Ishikawa (cell line): ENCODE measurements at regions not wholly inside any gene's neighbourhood (a gene's known extent, or its start where the extent isn't known, plus 50 kb on each side); places are given as distances from the start of the nearest gene placed in this dataset.

Experiments
- CEBPB ChIP-seq: IDR thresholded peaks from 2 replicates; pipeline ENCODE4 v1.6.1; 2012
- CREB1 ChIP-seq: IDR thresholded peaks from 2 replicates; pipeline ENCODE4 v1.6.1; 2012; ENCODE audit warnings: low read depth
- EGR1 ChIP-seq: IDR thresholded peaks from 2 replicates; pipeline ENCODE4 v1.6.1; 2012
- EP300 ChIP-seq: IDR thresholded peaks from 2 replicates; pipeline ENCODE4 v1.6.1; 2012; ENCODE audit warnings: borderline replicate concordance
- FOXM1 ChIP-seq: IDR thresholded peaks from 2 replicates; pipeline ENCODE4 v1.6.1; 2012; ENCODE audit warnings: low read depth, borderline replicate concordance
- NFIC ChIP-seq: IDR thresholded peaks from 2 replicates; pipeline ENCODE4 v1.6.1; 2012
- RAD21 ChIP-seq: IDR thresholded peaks from 2 replicates; pipeline ENCODE4 v1.6.1; 2012; ENCODE audit warnings: low read depth
- TAF1 ChIP-seq: IDR thresholded peaks from 2 replicates; pipeline ENCODE4 v1.6.1; 2012; ENCODE audit warnings: low read depth, mild to moderate bottlenecking
- TCF12 ChIP-seq: IDR thresholded peaks from 2 replicates; pipeline ENCODE4 v1.6.1; 2012; ENCODE audit warnings: low read depth
- TEAD4 ChIP-seq: IDR thresholded peaks from 2 replicates; pipeline ENCODE4 v1.6.1; 2012
- USF1 ChIP-seq: IDR thresholded peaks from 2 replicates; pipeline ENCODE4 v1.6.1; 2012
- YY1 ChIP-seq: IDR thresholded peaks from 2 replicates; pipeline ENCODE4 v1.6.1; 2012; ENCODE audit warnings: low read depth
- ZBTB7A ChIP-seq: IDR thresholded peaks from 2 replicates; pipeline ENCODE4 v1.6.1; 2012; ENCODE audit warnings: low read depth
- TF ChIP-seq, protein P1 (sequence below): IDR thresholded peaks from 2 replicates; pipeline ENCODE4 v1.6.1; 2012; ENCODE audit warnings: low read depth, mild to moderate bottlenecking
- TF ChIP-seq, protein P2 (sequence below): IDR thresholded peaks from 2 replicates; pipeline ENCODE4 v1.6.1; 2012

DNA sequence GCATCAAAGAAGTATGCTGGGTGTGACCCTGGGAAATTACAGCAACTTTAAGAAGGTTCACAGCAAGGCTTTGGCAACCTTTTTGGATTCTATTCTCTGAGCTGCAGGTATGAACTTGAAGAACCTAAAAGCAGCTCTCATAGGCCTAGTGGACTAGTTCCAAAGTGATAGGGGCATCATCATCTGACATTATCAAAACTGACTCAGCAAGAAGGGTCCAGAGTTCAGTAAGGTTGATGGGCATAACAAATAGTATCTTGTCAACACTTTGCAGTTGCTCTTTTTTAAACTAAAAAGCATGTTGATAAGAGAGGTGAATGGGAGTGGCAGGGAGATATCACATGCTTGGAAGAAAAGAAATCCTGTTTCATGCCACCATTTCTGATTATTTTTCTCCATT, 249.3 kb downstream of the ZNF674 start:
- no peak for TF ChIP-seq EGR1
- TF ChIP-seq FOXM1 = no peak

DNA sequence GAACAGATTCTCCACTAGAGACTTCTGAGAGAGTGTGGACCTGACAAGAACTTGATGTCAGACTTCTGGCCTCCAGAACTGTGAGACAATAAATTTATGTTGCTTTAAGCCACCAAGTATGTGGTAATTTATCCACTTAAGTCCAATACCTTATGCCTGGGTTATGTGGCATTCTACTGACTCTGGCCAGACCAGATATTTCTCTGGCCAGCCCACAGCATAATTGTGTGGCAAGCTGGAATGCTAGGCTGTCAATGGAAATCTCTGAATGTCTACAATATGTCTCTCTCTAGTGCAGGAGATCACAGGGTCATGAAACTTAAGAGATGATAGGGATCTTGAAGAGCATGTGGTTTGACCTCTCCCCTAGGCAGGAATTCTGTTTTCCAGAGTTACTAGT, 251.0 kb downstream of the ZNF674 start:
- TF ChIP-seq USF1 (no peak), NFIC (no peak), RAD21 (no peak), CEBPB (no peak), TEAD4 (no peak), EP300 (no peak), TCF12 (no peak), CREB1 (no peak), ZBTB7A (no peak), FOXM1 (no peak), YY1 (no peak), TAF1 (no peak), EGR1 (no peak)
- TF ChIP-seq, protein P1, sequence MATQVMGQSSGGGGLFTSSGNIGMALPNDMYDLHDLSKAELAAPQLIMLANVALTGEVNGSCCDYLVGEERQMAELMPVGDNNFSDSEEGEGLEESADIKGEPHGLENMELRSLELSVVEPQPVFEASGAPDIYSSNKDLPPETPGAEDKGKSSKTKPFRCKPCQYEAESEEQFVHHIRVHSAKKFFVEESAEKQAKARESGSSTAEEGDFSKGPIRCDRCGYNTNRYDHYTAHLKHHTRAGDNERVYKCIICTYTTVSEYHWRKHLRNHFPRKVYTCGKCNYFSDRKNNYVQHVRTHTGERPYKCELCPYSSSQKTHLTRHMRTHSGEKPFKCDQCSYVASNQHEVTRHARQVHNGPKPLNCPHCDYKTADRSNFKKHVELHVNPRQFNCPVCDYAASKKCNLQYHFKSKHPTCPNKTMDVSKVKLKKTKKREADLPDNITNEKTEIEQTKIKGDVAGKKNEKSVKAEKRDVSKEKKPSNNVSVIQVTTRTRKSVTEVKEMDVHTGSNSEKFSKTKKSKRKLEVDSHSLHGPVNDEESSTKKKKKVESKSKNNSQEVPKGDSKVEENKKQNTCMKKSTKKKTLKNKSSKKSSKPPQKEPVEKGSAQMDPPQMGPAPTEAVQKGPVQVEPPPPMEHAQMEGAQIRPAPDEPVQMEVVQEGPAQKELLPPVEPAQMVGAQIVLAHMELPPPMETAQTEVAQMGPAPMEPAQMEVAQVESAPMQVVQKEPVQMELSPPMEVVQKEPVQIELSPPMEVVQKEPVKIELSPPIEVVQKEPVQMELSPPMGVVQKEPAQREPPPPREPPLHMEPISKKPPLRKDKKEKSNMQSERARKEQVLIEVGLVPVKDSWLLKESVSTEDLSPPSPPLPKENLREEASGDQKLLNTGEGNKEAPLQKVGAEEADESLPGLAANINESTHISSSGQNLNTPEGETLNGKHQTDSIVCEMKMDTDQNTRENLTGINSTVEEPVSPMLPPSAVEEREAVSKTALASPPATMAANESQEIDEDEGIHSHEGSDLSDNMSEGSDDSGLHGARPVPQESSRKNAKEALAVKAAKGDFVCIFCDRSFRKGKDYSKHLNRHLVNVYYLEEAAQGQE = no peak
- TF ChIP-seq, protein P2, sequence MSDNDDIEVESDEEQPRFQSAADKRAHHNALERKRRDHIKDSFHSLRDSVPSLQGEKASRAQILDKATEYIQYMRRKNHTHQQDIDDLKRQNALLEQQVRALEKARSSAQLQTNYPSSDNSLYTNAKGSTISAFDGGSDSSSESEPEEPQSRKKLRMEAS = no peak

DNA sequence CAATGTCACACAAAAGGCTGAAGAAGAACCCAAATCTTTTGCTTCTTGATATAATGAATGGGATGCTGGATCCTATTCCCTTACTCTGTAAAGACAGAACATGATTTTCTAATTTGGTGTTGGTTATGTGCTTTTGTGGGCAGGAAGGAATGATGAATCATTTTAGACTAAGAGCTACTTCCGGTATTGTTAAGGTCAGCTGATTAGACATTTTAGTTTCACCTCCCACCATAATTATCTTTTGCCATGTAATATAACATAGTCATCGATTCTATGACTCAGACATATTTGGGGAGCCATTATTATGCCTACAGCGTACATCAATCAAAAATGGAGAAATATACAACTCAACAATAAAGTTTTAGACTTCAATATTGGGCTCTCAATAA, 265.3 kb downstream of the ZNF674 start:
- TF ChIP-seq EP300 (no peak), CEBPB (no peak), CREB1 (no peak), NFIC (no peak), RAD21 (no peak), EGR1 (no peak), FOXM1 (no peak), TAF1 (no peak), YY1 (no peak), TCF12 (no peak), USF1 (no peak), ZBTB7A (no peak), TEAD4 (no peak)
- TF ChIP-seq, protein P2 = no peak
- TF ChIP-seq, protein P1 = no peak

DNA sequence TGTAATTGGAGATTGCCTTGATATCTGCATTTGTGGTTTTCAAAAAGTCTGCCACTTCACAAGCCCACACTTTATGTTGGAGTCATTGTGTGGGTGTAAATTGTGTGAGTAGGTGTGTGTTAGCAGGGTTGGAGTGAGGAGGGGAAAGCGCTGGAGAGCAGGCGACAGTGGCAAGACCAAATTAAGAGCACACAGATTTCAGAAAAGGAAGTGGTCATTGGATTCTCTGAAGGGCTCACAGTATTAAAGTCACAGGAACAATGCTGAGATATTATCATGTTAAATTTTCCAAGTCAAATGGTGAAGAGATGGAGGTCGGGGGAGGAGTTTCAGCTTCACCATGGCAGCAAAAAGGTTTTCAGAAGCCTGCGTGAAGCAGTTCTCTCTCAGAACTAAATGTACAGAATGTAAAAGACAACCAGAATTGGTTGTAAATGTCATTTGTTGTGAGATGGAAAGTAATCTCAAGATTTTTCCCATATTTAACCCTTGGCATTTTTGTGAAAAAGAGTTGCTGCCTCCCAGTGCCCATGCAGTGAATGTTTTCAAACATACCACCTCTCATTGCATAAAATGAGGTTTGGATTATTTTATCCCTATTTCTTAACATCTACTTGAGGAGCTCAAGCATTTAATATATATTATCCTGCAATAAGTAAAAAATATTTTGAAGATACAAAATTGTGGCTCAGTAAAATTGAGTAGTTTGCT, 265.9 kb downstream of the ZNF674 start:
- TF ChIP-seq, protein P1 = no peak
- TF ChIP-seq CREB1 = no peak
- TF ChIP-seq EGR1 = no peak
- no peak for TF ChIP-seq USF1
- no peak for TF ChIP-seq ZBTB7A
- no peak for TF ChIP-seq TEAD4
- no peak for TF ChIP-seq TAF1
- TF ChIP-seq YY1 = no peak
- no peak for TF ChIP-seq RAD21
- TF ChIP-seq FOXM1 = no peak
- no peak for TF ChIP-seq EP300
- no peak for TF ChIP-seq TCF12
- TF ChIP-seq, protein P2 = no peak
- no peak for TF ChIP-seq NFIC
- no peak for TF ChIP-seq CEBPB
